HG03575 (cell line): ENCODE measurements at regions not wholly inside any gene's neighbourhood (a gene's known extent, or its start where the extent isn't known, plus 50 kb on each side); places are given as distances from the start of the nearest gene placed in this dataset.
"Not testable (repeated sequence)": the region's sequence is repeated elsewhere in the genome, so short reads cannot be mapped to it uniquely, and the experiment has no call there.

Experiments used
- ATAC-seq: cut with Tn5 transposase; IDR thresholded peaks from one replicate; pipeline ENCODE4 v1.9.1; 2021; ENCODE audit not compliant: unreplicated experiment, insufficient number of reproducible peaks, low FRiP score; ENCODE audit errors: extremely low read depth

- no peak for ATAC-seq
Observed at GRCh38 chr6:122859676-122860075, 70.6 kb downstream of the SMPDL3A start.

DNA sequence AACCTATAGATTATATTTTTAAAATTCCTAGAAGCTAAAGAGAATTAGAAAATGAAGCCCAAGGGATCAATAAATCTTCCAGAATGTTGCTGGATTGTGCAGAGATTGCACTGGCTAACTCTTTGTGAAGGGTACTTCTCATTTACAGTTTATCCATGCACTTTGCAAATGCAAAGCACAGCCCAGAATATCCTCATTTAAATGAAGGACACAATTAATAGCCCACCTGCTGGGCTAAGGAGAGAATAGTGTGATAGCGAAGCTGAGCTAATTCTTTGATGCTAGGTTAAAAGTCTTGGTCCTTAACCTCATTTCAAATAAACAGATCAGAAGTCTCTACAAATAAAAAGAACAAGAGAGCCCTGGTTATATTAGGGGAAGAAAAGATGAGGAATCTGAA lies 72.5 kb downstream of the SMPDL3A start:
- ATAC-seq = no peak

GRCh38 chr6:122868137-122868536 lies 79.1 kb downstream of the SMPDL3A start:
- no peak for ATAC-seq

DNA sequence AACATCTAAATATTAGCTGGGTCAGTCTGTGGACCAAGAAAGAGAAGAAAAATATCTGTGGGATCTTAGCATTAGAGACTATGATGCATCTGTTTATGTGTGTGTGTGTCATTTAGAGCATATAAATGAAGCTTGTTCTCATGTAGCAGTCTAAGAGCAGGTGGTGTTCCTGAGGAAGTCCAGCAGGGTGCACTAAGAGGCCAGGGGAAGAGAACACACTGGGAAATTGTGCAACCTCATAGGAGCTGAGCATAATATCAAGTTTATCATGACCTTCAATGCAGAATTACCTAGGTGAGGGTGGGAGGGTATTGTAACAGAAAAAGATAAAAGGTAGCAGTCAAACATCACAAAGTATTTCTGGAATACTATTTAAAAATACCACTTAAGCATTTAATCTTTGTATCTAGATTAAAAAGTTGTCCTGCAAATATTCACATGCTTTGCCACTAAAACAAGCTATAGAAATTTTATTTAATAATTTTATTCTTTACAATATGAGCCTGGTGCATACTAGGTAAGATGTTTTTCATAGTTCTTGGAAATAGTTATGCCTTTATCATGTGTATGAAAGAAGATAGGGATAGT lies 80.5 kb downstream of the SMPDL3A start:
- ATAC-seq = peak; percentile 59

- no peak for ATAC-seq
Observed at GRCh38 chr6:122871079-122871478, 82.0 kb downstream of the SMPDL3A start.

GRCh38 chr6:122872311-122872710 lies 83.3 kb downstream of the SMPDL3A start:
- no peak for ATAC-seq

GRCh38 chr6:122877302-122877701 lies 88.2 kb downstream of the SMPDL3A start:
- ATAC-seq = no peak

DNA sequence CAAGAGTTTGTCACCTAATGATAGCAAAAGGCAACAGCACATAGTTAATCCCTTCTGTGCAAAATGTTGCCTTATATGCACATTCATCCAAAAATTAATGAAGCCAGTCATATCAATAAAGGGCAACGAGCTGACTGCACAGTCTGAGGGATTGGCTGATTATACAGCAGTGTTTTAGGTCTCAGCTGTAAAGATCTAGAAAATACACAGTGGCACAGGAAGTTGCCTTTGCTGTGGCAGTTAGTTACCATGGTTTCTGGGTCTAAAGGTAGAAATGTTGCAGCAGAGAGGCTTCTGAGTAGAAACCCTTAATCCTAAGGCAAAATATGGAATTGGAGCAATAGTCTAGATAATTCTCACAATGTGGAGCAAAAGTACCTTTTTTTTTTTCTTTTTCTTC lies 89.7 kb downstream of the SMPDL3A start:
- no peak for ATAC-seq

DNA sequence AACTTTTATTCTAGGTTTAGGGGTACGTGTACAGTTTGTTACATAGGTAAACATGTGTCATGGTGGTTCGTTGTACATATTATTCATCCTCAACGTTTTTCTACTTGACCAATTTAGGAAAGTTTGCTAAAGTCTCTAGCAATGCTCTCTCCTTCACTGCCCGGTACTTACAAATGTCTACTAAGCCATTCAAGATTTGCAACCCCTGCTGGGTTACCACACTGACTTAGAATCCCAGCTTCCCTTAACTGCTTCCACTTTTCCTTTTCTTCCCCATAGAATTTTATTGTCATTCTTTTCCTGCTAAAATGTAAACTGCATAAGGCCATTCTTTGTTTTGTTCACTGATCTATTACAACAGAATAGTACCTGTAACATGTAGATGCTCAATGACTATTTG lies 97.4 kb downstream of the SMPDL3A start:
- ATAC-seq = no peak

DNA sequence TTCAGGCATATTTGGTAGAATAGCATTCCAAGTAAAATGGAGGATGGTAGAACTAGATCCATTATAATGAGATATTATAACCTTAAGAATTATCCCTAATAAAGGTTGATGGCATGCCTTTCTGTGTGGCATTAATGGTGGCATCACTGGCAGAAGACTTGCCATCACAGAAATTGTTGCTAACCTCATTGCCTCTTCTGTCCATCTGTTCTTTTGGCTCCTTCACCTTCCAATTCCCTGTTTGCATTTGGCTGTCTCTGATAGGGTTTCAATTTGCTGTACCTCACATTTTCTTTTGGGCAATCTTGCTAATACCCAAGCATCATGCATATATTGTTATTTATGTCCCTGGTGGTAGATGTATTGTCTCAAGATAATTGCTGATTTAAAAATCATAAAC lies 98.9 kb downstream of the SMPDL3A start:
- ATAC-seq = no peak

DNA sequence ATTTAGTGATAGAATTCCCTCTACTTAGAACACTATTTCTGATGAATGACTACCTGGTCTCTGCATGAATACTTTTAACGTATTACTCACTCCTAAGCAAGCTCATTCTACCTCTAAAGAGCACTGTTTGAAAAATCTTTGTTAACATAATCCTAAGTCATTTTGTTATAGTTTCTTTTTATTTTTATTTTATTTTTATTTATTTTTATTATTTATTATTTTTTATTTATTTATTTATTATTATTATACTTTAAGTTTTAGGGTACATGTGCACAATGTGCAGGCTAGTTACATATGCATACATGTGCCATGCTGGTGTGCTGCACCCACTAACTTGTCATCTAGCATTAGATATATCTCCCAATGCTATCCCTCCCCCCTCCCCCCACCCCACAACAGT lies 99.6 kb downstream of the SMPDL3A start:
- not testable (repeated sequence) for ATAC-seq

- ATAC-seq = no peak
Observed at GRCh38 chr6:122890250-122890649, 101.2 kb downstream of the SMPDL3A start.

DNA sequence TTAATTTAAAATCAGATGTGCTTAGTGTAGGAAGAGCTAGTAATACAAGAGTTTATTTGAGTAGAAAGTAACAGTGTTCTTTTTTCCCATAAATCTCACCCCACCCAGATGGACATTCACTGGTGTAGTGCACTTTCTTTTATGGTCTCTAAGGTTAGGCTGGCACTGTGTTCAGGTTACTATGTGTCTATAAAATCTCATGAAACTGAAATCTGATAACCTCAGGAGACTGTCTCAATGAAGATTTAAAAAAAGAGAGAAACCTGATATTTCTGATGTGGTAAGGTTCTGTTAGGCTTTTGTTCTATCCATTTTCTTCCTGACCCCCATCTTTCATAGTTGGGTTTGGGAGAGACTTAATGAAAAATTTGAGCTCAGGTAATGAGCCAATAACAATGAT lies 101.2 kb upstream of the CLVS2 start:
- ATAC-seq = no peak

GRCh38 chr6:122902326-122902725 lies 93.7 kb upstream of the CLVS2 start:
- ATAC-seq = no peak

DNA sequence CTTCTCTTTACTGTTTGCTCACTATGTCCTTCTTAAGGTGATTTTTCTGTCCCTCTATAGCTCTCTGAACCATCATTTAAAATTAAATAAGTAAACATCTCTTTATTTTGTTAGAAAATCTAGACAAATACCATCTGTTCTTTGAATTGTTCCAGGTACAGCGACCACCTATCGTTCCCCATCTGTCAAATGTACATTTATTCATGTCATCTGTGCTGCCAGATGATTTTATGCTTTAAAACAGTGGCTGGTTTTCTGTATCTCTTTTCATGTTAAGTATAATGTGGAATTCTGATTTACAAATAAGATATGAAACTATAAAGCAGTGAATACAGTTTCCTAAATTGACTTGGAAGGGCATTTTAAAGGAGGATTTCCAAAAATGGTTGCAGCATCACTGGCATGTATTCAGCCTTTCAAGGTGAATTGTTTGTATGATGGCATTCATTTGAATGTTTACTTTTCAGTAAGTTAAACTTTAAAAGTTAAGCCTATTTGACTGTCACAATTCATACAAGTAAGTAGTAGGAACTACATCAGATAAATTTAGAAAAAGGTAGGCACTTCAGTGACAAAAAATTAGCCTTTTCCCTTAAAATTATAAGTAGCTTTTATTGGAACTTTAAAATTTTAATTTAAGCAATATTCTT lies 92.6 kb upstream of the CLVS2 start:
- no peak for ATAC-seq

DNA sequence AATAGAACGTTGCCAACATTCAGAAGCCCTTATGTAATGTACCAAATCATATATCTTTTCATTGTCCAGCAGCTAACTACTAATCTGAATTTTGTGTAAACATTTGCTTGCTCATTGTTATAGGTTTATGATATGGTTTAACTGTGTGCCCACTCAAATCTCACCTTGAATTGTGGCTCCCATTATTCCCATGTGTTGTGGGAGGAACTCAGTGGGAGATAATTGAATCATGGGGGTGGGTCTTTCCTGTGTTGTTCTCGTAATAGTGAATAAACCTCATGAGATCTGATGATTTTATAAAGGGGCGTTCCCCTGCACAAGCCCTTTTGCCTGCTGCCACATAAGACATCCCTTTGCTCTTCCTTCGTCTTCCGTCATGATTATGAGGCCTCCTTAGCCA lies 91.9 kb upstream of the CLVS2 start:
- ATAC-seq = no peak

DNA sequence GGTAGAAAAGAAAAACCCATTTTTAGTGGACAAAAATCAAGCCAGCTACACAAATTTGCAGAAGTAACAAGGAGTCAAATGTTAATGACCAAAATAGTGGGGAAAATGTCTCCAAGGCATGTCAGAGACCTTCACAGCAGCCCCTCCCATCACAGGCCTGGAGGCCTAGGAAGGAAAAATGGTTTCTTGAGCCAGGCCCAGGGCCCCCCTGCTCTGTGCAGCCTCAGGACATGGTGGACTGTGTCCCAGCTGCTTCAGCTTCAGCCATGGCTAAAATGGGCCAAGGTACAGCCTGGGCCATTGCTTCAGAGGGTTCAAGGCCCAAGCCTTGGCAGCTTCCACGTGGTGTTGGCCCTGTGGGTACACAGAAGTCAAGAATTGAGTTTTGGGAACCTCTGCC lies 82.5 kb upstream of the CLVS2 start:
- no peak for ATAC-seq

GRCh38 chr6:122918714-122919113 lies 77.3 kb upstream of the CLVS2 start:
- no peak for ATAC-seq

DNA sequence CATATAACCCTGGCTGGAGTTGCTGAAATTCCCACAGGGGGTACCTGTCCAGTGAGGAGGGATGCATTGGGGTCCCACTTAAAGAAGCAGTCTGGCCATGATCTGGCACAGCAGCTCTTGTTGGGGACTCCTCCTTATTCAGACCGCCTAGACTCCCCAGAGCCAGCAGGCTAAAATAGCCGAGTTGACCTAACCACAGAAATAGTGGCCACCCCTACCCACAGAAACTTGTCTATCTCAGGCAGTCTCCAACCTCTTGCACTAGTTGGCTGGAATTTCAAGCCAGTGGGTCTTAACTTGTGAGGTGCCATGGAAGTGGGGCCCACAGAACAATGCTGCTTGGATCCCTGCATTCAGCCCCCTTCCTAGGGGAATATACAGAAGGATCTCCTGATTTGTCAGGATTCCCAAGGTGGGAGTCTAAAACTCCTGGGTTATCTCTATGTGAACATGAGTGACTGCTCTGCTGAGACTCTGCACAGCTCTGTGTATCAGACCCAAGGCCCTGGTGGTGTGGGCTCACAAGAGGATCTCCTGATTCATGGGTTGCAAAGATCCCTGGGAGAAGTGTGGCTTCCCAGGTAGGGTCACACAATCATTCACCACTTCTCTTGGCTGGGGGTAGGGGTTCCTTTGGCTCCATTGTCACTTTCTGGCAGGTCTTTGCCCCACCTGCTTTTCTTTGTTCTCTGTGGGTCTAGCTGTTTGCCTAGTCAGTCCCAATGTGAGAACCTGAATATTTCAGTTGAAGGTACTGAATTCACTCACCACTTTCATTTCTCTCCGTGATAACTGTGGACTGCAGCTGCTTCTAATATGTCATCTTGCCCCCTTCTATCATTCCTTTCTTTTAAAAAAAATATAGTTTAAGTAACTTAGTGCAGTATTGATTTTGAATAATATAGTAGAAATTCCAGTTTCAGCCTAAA lies 65.5 kb upstream of the CLVS2 start:
- ATAC-seq = peak; percentile 85

GRCh38 chr6:122931916-122932315 lies 64.1 kb upstream of the CLVS2 start:
- ATAC-seq = no peak
